ENCODE measurements at regions not wholly inside any gene's neighbourhood (a gene's known extent, or its start where the extent isn't known, plus 50 kb on each side); places are given as distances from the start of the nearest gene placed in this dataset.

DNA sequence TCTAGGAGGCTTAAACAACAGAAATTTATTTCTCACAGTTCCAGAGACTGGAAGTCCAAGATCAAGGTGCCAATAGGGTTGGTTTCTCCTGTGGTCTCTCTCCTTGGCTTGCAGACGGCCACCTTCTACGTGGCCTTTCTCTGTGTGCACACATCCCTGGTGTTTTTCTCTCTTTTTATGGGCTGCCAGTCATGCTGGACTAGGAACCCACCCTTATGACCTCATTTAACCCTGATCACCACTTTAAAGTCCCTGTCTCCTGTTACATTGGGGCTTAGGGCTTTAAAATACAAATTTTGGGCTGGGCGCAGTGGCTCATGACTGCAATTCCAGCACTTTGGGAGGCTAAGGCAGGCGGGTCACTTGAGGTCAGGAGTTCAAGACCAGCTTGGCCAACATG lies 157.1 kb downstream of the TLE1 start:
- no peak for DNase-seq (ENCODE audit: low read depth in 2 of 2)

DNA sequence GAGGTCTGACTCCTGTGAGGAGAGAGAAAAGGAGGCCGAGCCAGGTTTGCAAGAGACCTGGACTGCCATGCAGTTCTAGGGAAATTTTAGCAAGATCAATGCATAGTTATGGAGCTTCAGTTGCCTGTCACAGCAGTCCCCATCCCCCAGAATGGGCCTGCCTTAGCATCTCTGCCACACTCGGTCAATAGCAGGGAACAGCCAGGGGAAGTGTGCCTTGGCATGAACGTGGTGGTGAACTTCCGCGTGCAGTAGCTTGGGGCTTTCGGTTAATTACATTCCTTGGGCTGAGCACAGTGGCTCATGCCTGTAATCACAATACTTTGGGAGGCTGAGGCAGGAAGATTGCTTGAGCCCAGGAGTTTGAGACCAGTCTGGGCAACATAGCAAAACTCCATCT lies 157.8 kb downstream of the TLE1 start:
- DNase-seq (ENCODE audit: low read depth in 2 of 2): no peak

DNA sequence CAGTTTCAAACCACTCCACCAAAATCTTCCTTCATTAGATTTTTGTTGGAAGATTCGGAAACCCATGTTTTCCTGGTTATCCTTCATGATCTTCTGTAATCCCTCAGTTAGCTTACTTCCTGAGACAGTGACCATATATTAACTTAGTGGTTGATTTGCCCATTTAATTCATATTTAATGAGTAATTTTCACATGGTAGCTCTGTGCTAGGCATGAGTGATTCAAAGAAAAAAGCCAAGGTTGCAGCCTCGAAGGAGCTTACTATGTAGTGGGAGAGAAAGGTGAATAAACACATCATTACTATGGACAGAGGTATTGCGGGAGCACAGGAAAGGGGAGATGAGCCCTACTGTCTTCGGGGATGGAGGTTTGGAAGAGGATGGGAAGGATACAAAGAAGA lies 158.5 kb downstream of the TLE1 start:
- no peak for DNase-seq (ENCODE audit: low read depth in 2 of 2)

DNA sequence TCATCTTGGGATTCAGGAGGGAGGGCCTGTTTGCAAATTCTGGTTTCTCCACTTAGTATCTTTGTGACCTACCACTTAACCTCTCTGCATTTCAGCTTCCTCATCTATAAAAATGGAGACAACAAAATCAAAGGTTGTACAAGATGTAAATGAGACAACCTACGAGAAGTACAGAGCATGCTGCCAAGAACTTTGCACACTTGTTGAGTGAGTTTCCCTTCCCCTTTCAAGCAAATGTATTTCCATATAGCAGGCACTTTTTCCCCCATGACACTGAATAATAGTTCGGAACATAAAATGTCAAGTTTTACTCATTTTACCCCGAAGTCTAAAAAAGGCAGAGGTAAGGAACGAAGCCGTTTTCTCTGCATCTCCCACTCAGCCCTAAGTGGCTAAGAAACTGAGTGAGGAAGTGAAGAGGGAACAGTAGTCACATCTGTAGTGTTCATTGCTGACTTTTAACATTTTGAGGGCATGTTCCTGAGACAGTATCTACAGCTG lies 159.0 kb downstream of the TLE1 start:
- DNase-seq (ENCODE audit: low read depth in 2 of 2): no peak

DNA sequence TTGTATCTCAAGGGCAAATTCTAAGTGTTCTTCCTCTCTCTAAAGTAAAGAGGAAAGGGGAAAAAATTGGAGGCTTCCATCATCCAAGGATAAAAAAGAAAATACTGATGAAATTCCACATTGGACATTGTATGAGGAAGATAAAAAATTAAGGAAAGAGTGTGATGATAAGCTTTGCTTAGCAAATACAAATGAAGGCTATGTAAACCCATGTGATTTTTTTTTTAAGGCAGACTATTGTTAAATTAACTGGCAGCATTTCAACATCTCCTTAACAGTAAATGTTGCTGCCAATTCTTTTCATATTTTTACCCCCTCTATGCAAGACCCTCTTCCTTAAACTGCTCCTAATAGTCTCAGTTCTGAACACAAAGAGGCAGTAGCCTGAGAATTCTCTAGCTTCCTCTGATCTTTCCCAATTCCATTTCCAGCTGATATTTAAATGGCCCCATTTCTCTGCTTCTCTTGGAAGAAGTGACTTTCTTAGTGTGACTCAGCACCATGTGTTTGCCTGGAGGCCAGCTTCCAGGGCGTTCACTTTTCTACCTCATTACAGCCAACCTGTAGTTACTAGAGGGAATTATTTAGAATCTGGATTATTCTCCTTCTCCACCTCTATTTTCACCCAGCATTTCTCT lies 159.7 kb downstream of the TLE1 start:
- no peak for DNase-seq (ENCODE audit: low read depth in 2 of 2)

DNA sequence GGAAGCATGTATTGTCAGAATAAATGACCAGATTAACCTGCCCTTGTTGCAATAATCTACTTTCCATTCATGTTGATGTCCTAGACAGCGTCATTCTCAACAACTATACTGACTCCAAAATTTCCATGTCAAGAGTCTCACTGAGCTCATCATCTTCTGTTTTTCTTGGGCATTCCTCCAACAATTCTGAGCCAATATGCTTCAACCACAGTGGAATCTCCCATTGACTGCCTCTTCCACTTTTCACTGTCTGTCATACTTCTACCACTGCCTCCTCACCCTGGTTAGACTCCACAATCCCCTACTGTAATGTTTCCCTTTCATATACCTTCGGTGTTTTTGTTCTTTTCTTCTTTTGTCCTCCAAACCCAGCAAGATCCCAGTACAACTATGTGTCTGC lies 162.8 kb downstream of the TLE1 start:
- peak; percentile 72 to 73 for DNase-seq (ENCODE audit: low read depth in 2 of 2)

DNA sequence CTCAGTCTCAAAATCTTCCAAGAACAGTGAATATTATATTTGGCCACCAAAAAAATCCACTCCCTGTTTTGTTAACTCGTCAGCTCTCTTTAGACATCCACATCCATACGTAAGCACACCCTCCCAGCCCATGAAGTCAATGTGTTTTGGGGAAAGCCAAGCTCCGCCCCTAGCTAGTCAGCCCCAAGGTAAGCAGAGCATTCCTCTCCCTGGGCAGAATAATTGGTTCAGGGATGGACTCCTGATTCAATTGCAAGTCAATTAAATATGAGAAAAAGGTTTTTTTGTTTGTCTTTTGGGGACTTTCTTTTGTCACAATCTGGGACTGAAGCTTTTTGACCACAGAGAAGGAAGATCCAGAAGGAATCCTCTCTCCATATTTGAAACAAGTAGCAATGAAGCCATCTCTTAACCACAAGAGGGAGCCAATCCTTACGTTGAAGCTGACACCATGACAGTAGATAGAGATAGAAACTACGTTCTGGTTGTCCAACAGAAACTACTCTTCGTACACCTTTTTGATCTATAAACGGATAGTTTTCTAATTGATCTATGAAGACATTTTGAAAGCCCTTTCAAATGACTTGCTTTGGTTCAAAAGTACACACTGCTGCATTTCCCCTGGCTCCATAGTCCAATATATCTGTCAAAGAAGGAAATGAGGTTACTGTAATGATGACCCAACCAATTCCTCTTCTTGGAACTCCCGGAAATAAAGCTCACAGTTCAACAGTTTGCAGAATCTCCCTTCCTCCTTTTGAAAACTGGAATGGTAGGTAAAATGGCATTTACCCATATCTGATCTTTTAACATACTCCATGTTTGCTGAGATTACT lies 166.4 kb downstream of the TLE1 start:
- peak in 1 of 2 experiments; percentile 22 for DNase-seq (ENCODE audit: low read depth in 2 of 2)

DNA sequence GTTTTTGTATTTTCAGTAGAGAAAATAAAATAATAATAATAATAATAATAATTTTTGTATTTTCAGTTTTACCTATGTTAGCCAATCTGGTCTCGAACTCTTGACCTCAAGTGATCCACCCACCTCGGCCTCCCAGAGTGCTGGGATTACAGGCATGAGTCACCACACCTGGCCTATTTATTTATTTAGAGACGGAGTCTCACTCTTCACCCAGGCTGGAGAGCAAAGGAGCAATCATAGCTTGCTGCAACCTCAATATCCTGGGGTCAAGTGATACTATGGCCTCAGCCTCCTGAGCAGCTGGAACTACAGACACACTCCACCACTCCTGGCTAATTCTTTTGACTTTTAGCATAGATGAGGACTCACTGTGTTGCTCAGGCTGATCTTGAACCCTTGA lies 167.5 kb downstream of the TLE1 start:
- no peak for DNase-seq (ENCODE audit: low read depth in 2 of 2)

DNA sequence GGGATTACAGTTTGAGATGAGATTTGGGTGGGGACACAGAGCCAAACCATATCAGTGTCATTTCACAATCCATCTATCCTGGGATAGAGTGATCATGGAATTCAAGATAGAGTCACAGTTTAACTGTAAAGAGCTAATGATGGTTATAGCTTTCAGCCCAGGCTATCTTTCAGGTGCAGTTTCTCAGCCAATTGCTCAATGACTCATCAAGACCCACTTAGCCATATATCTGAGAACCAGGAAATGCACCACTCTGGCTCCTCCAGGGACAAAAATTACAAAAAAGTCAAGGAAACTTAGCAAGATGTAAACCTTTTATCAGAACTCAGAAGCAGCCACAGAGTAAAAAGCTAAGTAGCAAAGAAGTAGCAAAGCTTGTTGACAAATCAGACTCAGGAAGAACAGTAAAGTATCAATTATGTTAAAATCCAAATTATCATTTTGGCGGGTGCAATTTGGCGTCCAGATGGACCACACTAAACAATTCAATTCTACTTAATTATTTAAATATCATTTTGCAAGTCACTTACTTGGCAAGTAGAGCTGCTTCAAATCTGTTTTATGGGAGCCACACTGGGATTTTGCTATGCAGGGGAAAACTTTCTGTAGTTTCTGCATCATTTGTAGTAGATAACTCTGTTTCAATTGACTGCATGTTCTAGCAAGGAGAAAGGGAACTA lies 169.4 kb downstream of the TLE1 start:
- no peak for DNase-seq (ENCODE audit: low read depth in 2 of 2)

DNA sequence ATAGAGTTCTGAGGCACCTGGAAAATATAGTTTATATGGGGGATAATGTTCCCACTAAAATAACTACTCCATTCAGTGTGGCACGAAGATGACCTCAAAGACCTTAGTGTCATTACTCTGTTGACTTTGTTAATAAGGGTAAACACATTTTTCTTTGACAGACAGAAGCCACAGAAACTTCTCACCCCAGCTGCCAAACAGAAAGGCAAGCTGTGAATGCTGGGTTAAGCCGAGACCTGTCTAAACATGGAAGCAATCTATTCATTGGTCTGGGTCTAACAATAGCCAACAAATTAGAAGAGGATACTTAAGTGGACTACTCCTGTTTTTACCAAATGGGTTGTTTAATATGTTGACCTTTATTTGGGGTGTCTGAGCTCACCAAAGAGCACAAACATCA lies 171.4 kb downstream of the TLE1 start:
- DNase-seq (ENCODE audit: low read depth in 2 of 2): no peak

DNA sequence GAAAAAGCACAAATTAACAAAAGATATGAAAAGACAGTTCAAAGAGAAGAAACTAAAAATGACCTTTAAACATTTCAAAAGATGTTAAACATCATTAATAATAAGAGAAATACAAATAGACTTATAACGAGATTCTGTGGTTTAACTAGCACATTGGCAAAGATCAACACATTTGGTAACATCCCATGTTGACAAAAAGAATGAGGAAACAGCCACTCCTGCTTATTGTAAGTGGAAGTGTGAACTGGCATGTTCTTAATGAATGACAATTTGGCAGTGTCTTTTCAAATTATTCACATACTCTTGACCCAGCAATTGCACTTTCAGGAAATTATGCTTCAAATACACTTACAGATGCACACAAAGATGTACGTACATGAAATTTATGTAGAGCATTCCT lies 176.3 kb downstream of the TLE1 start:
- no peak for DNase-seq (ENCODE audit: low read depth in 2 of 2)

DNA sequence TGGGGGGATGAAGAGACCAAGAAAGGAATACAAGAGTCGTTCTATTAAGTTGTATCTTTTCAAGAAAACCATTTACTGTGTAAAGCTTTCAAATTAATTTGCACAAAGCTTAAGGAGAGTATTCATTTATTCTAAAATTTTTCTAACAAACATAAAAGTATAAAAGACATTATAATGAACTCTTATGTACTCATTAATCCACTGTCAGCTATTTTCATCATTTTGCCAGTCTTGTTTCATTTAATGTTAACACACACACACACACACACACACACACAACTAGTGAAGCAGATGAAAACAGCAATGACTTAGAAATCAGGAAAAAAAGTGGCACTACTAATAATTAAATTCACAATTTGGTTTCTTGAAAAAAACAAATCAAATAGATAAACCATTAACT lies 176.7 kb downstream of the TLE1 start:
- DNase-seq (ENCODE audit: low read depth in 2 of 2): no peak

DNA sequence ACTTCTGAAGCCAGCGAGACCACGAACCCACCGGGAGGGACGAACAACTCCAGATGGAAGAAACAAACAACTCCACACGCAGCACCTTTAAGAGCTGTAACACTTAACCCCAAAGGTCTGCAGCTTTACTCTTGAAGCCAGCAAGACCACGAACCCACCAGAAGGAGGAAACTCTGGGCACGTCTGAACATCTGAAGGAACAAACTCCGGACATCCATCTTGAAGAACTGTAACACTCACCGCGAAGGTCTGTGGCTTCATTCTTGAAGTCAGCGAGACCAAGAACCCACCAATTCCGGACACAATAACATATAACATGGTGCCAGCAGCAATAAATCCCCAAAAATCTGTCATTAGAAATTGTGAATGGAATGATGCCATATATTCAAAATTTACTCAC lies 180.9 kb downstream of the TLE1 start:
- DNase-seq (ENCODE audit: low read depth in 2 of 2): no peak

DNA sequence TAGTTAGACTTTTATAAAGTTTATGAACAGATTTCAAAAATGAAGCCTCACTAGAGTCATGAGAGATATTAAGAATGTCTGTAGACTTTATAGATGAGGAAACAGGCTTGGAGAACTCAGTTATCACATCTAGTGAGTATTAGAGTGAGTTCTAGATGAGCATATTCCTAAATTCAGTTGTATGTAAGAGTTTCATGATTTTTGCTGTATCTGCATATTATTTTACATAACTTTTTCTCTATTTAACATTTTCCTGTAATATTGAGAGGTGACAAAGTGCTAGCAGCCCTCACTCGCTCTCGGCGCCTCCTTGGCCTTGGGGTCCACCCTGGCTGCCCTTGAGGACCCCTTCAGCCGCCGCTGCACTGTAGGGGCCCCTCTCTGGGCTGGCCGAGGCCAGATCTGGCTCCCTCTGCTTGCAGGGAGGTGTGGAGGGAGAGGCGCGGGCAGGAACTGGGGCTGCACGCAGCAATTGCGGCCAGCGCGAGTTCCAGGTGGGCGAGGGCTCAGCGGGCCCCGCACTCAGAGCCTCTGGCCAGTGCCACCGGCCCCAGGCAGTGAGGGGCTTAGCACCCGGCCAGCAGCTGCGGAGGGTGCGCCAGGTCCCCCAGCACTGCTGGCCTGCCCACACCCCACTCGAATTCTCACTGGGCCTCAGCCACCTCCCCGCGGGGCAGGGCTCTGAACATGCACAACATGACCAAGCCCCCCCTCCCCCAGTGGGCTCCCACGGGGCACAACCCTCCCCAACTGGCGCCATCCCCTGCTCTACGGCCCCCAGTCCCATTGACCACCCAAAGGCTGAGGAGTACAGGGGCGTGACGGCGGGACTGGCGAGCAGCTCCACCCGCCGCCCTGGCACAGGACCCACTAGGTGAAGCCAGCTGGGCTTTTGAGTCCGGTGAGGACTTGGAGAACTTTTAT lies 182.1 kb downstream of the TLE1 start:
- DNase-seq (ENCODE audit: low read depth in 2 of 2): no peak

DNA sequence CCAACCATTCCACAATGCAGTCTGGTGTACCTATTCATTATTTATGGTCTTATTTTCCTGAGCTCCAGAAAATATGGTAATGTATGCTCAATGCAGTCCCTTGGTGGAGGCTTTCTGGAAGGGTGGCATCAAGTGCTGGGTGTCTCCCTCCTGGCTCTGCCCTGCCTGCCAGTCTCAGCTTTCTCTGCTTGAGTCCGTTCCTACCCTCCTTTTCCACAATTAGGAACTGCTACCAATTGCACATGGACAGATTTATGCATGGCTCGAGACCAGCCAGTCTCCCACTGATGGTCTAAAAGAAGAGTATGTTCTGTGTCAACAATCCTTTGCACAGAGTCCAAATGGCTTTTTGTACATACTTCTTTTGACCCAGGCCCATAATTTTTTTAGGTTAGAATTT lies 189.8 kb downstream of the TLE1 start:
- no peak for DNase-seq (ENCODE audit: low read depth in 2 of 2)

DNA sequence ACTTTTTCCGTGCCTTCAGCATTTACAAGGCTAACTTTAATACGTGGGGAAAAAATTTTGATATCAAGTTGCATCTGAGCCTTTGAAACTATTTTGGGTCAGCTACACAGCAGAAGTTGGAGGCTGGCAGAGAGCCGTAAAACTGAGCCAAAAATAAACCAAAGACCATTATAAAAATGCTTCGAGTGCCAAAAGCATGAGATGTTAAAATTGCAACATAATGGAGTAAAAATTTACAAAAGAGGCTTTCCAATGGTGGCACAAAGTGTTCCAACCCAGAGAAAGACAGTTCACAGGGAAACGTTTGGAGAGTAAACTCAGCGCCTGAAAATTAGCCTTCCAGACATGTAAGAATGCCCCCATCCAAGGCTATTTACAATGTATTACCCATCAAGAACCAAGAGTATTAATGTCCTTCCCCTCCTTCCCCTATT lies 190.3 kb downstream of the TLE1 start:
- peak; percentile 56 to 70 for DNase-seq (ENCODE audit: low read depth in 2 of 2)

DNA sequence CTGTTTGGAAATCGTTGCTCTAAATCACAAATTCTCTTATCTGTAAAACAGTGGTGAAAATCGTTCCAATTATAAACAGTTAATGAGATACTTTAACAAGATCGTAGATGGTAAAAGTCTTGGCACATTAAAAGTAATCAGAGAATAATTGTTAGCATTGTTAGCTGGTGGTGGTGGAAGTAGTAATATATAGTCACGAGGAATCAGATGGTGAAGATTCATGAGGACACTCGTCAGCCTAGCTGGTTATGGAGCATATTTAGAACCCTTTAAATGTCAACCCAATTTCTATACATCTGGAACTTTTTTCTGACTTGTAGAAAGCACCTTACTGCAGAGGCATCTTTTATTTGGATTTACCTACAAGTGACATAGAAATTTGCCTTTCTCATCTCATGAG lies 190.8 kb downstream of the TLE1 start:
- no peak for DNase-seq (ENCODE audit: low read depth in 2 of 2)

DNA sequence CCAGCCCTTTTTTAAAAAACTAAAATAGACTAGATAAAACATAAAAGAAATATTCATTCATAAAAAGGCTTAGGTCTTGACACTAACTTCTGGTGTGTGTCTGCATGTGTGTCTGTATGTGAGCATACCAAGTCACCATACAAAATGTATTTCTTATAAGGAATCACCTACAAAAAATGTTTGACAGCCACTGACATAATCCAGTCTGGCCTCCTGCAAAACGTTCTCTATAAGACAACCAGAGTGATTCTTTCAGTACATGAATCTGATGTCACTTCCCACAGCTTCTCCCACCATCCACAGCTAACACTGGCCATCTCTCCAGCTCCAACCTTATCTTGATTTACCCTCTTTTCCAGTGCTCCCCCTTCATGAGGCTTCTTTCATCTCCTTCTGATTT lies 192.3 kb downstream of the TLE1 start:
- no peak for DNase-seq (ENCODE audit: low read depth in 2 of 2)

DNA sequence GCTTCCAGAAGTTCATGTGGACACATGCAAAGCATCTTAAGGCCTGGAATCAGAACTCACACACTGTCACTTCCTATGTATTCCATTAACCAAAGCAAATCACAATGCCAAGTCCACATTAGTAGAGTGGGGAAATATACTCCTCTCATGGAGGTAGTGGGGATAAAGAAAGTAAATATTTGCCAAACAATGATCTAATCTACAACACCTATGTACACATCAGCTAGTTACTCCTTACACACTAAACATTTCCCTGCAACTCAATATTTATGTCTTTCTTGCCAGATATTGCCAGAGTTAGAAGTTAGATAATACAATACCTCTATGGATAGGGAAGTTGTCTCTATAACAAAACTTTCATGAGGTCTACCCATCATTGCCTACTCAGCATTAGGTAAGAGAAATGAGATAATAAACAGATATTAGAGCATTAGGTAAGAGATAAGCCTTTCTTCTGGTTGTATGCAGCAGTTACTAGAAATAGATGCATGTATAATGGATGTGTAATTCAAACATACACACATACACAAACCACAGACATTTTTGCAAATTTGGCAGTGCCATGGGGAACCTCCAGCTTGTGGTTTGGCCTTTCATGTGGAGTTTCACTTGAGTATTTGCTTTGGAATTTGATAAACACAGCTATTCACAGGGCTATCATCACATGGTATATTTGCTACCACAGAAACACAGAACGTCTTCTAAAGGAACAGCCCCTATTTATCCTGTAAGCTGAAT lies 196.5 kb downstream of the TLE1 start:
- peak; percentile 96 to 98 for DNase-seq (ENCODE audit: low read depth in 2 of 2)

DNA sequence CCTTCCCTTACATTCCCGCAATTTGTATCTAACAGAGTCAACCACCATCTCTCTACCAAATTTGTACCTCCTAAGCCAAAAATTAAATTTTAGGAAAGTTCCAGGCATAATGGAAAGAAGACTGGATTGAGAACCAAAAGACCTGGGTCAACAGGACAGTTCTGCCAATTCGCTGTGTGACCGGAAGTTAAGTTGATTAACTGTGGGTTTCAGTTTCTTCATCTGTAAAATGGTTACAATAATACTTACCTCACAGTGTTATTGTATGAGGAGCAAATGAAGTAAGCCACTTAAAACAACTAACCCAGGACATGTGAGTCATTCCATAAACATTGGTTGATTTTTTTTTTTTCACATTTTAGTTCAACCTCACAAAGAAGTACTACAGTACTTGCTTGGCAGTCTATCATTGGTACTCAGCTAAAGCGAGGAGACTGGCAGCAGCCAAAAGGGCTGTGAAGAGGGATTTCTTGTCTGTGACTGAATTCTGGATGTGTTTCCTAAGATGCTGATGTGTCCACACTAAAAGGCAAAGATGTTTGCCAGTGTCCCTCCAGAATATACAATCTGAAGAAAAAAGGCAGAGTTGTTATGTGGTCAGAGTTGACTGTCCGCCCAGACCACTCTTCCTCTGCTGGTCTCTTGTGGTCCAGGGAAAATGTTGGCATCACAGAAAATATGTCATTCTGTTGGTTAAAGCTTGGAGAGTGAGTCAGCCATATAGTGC lies 198.6 kb downstream of the TLE1 start:
- no peak for DNase-seq (ENCODE audit: low read depth in 2 of 2)
